Endothelial cell of umbilical vein (primary cell): ENCODE measurements at regions not wholly inside any gene's neighbourhood (a gene's known extent, or its start where the extent isn't known, plus 50 kb on each side); places are given as distances from the start of the nearest gene placed in this dataset.

Experiments used
- BruUV-seq: library from RNA; stranded (reverse); fragments of 400-500 nt; replicated peaks from 2 replicates; lab custom pipeline; 2021; lab: Mats Ljungman, UMichigan
- CTCF ChIA-PET: fragments of 300-600, 350-600 bp; sonication (Branson Sonifier 250); formaldehyde crosslinking; loops from one replicate; lab custom pipeline; 2021; ENCODE audit warnings: antibody characterized with exemption, inconsistent platforms; lab: Charles Lee
- POLR2A ChIA-PET: fragments of 300-600, 350-600 bp; sonication (Branson Sonifier 250); formaldehyde crosslinking; loops from one replicate; lab custom pipeline; 2021; ENCODE audit warnings: antibody characterized with exemption, inconsistent platforms; lab: Charles Lee
- DNase-seq: peaks from one replicate; pipeline ENCODE4 v3.0.0-alpha.2; 2011; ENCODE audit warnings: low read depth, low spot score
- FAIRE-seq: peaks from 2 replicates; lab custom pipeline; 2011; peaks lifted over from hg19 to GRCh38; lab: Jason Lieb, UNC
- H2AFZ ChIP-seq: 2 replicates; pipeline ENCODE4 v1.6.0; 2012; ENCODE audit warnings: low read depth, low read length, control low read depth, inconsistent platforms
- H3K27ac ChIP-seq: 2 replicates; pipeline ENCODE4 v1.5.1; 2011; ENCODE audit warnings: low read depth, mild to moderate bottlenecking, control low read depth, low read length, moderate library complexity; ENCODE audit not compliant: insufficient read depth
- H3K27me3 ChIP-seq, 2 experiments: 2 replicates each; pipeline versions ENCODE4 v1.6.0 to v1.6.1; 2011; ENCODE audit warnings: low read length in 2 of 2, mixed read lengths in 1 of 2; ENCODE audit not compliant: control insufficient read depth in 2 of 2, insufficient read depth in 2 of 2
- H3K36me3 ChIP-seq, 2 experiments: 2 replicates in 1 of 2; 3 replicates in 1 of 2; pipeline ENCODE4 v1.5.1; 2011; ENCODE audit warnings: low read length in 2 of 2, mild to moderate bottlenecking in 1 of 2, moderate library complexity in 1 of 2; ENCODE audit not compliant: control insufficient read depth in 2 of 2, insufficient read depth in 2 of 2; ENCODE audit errors: extremely low read depth in 1 of 2
- H3K4me1 ChIP-seq: 3 replicates; pipeline ENCODE4 v1.5.1; 2011; ENCODE audit warnings: mild to moderate bottlenecking, low read length; ENCODE audit not compliant: control insufficient read depth, insufficient read depth; ENCODE audit errors: extremely low read depth
- H3K4me2 ChIP-seq: 2 replicates; pipeline ENCODE4 v1.6.1; 2011; ENCODE audit warnings: low read length, control low read depth, mixed read lengths; ENCODE audit not compliant: insufficient read depth
- H3K4me3 ChIP-seq, 3 experiments: fragments of 200-600 bp in 1 of 3; sonication (generic), shearing (Covaris generic) in 1 of 3; replicated peaks in 1 of 3; 2 replicates each; pipeline ENCODE4 v1.5.1; 2011 to 2016; ENCODE audit warnings: control low read depth in 3 of 3, low read length in 3 of 3, mild to moderate bottlenecking in 2 of 3, inconsistent platforms in 1 of 3, low read depth in 1 of 3, moderate library complexity in 1 of 3; ENCODE audit not compliant: insufficient read depth in 1 of 3
- H3K79me2 ChIP-seq: 2 replicates; pipeline ENCODE4 v1.6.0; 2012; ENCODE audit warnings: low read length, inconsistent platforms; ENCODE audit not compliant: control insufficient read depth, insufficient read depth
- H3K9ac ChIP-seq: replicated peaks from 2 replicates; pipeline ENCODE3; 2011; ENCODE audit warnings: low read length, control low read depth; ENCODE audit not compliant: insufficient read depth; ENCODE audit errors: extremely low read depth
- H3K9me1 ChIP-seq: replicated peaks from 3 replicates; pipeline ENCODE4 v1.6.0; 2011; ENCODE audit warnings: mild to moderate bottlenecking, low read length; ENCODE audit not compliant: control insufficient read depth, insufficient read depth; ENCODE audit errors: extremely low read depth
- H3K9me3 ChIP-seq: replicated peaks from 2 replicates; pipeline ENCODE4 v1.5.1; 2012; ENCODE audit warnings: low read length, inconsistent platforms; ENCODE audit not compliant: control insufficient read depth, insufficient read depth
- H4K20me1 ChIP-seq: replicated peaks from 2 replicates; pipeline ENCODE3; 2011; ENCODE audit warnings: mild to moderate bottlenecking, low read length; ENCODE audit not compliant: control insufficient read depth, insufficient read depth; ENCODE audit errors: extremely low read depth
- EZH2 ChIP-seq: IDR thresholded peaks from 2 replicates; pipeline ENCODE4 v1.6.1; 2012; ENCODE audit warnings: borderline replicate concordance, low read depth, mild to moderate bottlenecking, moderate library complexity, low read length, inconsistent platforms; ENCODE audit not compliant: severe bottlenecking
- FOS ChIP-seq: IDR thresholded peaks from 2 replicates; pipeline ENCODE4 v1.6.1; 2011; ENCODE audit warnings: mild to moderate bottlenecking, low read length, moderate library complexity, borderline replicate concordance; ENCODE audit not compliant: insufficient read depth
- GATA2 ChIP-seq: IDR thresholded peaks from 2 replicates; pipeline ENCODE4 v1.7.0; 2011; ENCODE audit warnings: low read depth, mild to moderate bottlenecking, moderate library complexity, mixed read lengths, low read length; ENCODE audit not compliant: insufficient read length, insufficient read depth
- JUN ChIP-seq: IDR thresholded peaks from 2 replicates; pipeline ENCODE4 v1.6.1; 2011; ENCODE audit warnings: borderline replicate concordance, low read depth; ENCODE audit not compliant: insufficient read length, insufficient read depth
- MYC ChIP-seq: IDR thresholded peaks from one replicate; pipeline ENCODE4 v1.6.1; 2011; ENCODE audit warnings: mild to moderate bottlenecking, low read depth, low read length
- POLR2A ChIP-seq: IDR thresholded peaks from 2 replicates; pipeline ENCODE4 v1.6.1; 2012; ENCODE audit warnings: low read depth, mild to moderate bottlenecking, control low read depth, low read length
- POLR2AphosphoS5 ChIP-seq: IDR thresholded peaks from 2 replicates; pipeline ENCODE4 v1.6.1; 2012; ENCODE audit warnings: low read depth, mild to moderate bottlenecking, control low read depth, low read length, moderate library complexity; ENCODE audit not compliant: insufficient read depth
- dilution Hi-C: fragments of 300-500 bp; cut with MboI; formaldehyde crosslinking; loops from one replicate; pipeline ENCODE4 v1.15.0; 2019; ENCODE audit warnings: low sequenced_read_pairs; ENCODE audit not compliant: extremely low pct_ligation_motif_present
- intact Hi-C: fragments of 100-400 bp; cut with micrococcal nuclease; formaldehyde crosslinking; loops from one replicate; pipeline ENCODE4 v1.10.0; 2022
- TF ChIP-seq, protein P1 (sequence below): IDR thresholded peaks from 2 replicates; pipeline ENCODE4 v1.6.1; 2011; ENCODE audit not compliant: insufficient read depth, insufficient read length
- TF ChIP-seq, protein P2 (sequence below), 2 donors: IDR thresholded peaks; 1 replicate in 1 of 2; 2 replicates in 1 of 2; pipeline ENCODE4 v1.5.1; 2011; ENCODE audit warnings: low read length in 2 of 2, mild to moderate bottlenecking in 2 of 2, moderate library complexity in 2 of 2, control low read depth in 1 of 2, inconsistent platforms in 1 of 2, low read depth in 1 of 2; ENCODE audit not compliant: insufficient read depth in 1 of 2; ENCODE audit errors: extremely low read depth in 1 of 2

DNA sequence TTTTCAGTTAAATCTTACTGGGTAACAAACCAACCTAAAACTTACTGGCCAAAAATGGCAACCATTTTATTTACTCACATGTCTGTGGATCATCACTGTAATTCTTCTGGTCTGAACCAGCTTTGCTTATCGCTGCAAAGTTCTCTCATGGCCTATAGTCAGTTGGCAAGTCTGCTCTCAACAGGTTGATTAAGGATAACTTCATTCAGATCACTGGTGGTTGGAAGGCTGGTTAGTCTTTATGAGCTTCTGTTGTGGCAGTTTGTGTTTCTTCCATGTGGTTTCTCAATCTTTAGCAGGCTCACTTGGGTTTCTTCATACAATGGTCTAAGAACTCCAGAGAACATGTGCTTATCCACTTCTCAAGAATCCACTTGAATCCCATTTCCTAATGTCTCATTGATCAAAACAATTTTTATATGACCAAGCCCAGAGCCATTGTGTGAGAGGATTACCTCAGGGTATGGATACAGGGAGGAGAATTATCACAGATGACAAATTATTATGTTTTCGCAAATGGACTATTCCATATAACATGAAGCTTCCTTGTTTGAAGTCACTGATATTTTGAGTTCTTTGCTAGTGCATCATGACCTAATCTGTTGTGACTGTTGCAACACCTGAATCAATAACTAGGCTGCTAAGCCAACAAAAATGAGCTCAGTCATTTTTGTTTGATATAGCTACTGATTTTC is 155.4 kb upstream of the BMP2 start:
- Histone ChIP-seq H3K4me2 (no peak overlapping the region), H4K20me1 (no peaks in the 10 kb centered on the region), H3K4me1 (no peaks in the 10 kb centered on the region), H3K79me2 (no peaks in the 10 kb centered on the region), H3K27ac (no peak overlapping the region), H3K9me3 (no peaks in the 10 kb centered on the region), H2AFZ (no peak overlapping the region), H3K36me3 (no peaks in the 10 kb centered on the region), H3K9me1 (no peaks in the 10 kb centered on the region), H3K4me3 (no peak overlapping the region), H3K9ac (no peak overlapping the region), H3K27me3 (no peaks in the 10 kb centered on the region)
- intact Hi-C loops = no loop called here
- BruUV-seq = no TSS peak
- no peak for FAIRE-seq
- DNase-seq = no peak
- TF ChIP-seq MYC (no peak), GATA2 (no peak), POLR2AphosphoS5 (no peak)
- TF ChIP-seq, protein P1, sequence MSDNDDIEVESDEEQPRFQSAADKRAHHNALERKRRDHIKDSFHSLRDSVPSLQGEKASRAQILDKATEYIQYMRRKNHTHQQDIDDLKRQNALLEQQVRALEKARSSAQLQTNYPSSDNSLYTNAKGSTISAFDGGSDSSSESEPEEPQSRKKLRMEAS = no peak
- dilution Hi-C loops = no loop called here
- ChIA-PET POLR2A (no interaction called here), CTCF (interaction anchor here (0.9 to 1.6 kb wide), 4 partner anchors 16 to 29 kb away, joined by 3 to 4 read pairs (median 3); no protein-coding TSS in a partner anchor)

DNA sequence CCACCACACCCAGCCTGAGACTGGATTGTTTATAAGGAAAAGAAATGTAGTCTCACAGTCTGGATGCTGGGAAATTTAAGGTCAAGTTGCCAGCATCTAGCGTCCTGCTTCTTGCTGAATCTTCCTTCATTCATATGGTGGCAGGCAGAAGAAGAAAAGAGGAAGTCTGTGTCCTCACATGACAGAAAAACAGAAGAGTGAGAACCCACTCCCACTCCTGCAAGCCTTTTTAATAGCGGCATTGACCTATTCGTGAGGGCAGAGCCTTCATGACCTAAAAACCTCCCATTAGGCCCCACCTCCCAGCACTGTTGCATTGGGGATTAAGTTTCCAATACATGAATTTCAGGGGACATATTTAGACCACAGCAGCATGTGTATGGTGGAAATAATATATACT is 160.8 kb upstream of the BMP2 start:
- no peak overlapping the region for H3K4me2 ChIP-seq
- H2AFZ ChIP-seq = no peak overlapping the region
- no peak overlapping the region for H3K9ac ChIP-seq
- H3K9me1 ChIP-seq = no peaks in the 10 kb centered on the region
- dilution Hi-C loops (no loop called here), intact Hi-C loops (no loop called here)
- no peaks in the 10 kb centered on the region for H3K79me2 ChIP-seq
- no peaks in the 10 kb centered on the region for H4K20me1 ChIP-seq
- H3K9me3 ChIP-seq = no peaks in the 10 kb centered on the region
- TF ChIP-seq, protein P2, sequence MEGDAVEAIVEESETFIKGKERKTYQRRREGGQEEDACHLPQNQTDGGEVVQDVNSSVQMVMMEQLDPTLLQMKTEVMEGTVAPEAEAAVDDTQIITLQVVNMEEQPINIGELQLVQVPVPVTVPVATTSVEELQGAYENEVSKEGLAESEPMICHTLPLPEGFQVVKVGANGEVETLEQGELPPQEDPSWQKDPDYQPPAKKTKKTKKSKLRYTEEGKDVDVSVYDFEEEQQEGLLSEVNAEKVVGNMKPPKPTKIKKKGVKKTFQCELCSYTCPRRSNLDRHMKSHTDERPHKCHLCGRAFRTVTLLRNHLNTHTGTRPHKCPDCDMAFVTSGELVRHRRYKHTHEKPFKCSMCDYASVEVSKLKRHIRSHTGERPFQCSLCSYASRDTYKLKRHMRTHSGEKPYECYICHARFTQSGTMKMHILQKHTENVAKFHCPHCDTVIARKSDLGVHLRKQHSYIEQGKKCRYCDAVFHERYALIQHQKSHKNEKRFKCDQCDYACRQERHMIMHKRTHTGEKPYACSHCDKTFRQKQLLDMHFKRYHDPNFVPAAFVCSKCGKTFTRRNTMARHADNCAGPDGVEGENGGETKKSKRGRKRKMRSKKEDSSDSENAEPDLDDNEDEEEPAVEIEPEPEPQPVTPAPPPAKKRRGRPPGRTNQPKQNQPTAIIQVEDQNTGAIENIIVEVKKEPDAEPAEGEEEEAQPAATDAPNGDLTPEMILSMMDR (IDR thresholded peaks at IDR 0.05; ENCODE audit: extremely low read depth in 1 of 2, insufficient read depth in 1 of 2, low read depth in 1 of 2, low read length in 2 of 2) = no peak
- TF ChIP-seq POLR2A (no peak), FOS (no peak), JUN (no peak), EZH2 (no peak)
- H3K27ac ChIP-seq = no peak overlapping the region
- FAIRE-seq (no peak), DNase-seq (no peak)
- no TSS peak for BruUV-seq
- H3K4me3 ChIP-seq = no peak overlapping the region
- ChIA-PET CTCF (no interaction called here), POLR2A (no interaction called here)
- H3K4me1 ChIP-seq = no peaks in the 10 kb centered on the region
- peaks cover 2 to 3% of the 10 kb centered on the region in 2 experiments for H3K27me3 ChIP-seq
- H3K36me3 ChIP-seq = no peaks in the 10 kb centered on the region
